Endothelial cell of umbilical vein (primary cell): ENCODE measurements at regions not wholly inside any gene's neighbourhood (a gene's known extent, or its start where the extent isn't known, plus 50 kb on each side); places are given as distances from the start of the nearest gene placed in this dataset.

Experiments used
- BruUV-seq: library from RNA; stranded (reverse); fragments of 400-500 nt; replicated peaks from 2 replicates; lab custom pipeline; 2021; lab: Mats Ljungman, UMichigan
- CTCF ChIA-PET: fragments of 300-600, 350-600 bp; sonication (Branson Sonifier 250); formaldehyde crosslinking; loops from one replicate; lab custom pipeline; 2021; ENCODE audit warnings: antibody characterized with exemption, inconsistent platforms; lab: Charles Lee
- POLR2A ChIA-PET: fragments of 300-600, 350-600 bp; sonication (Branson Sonifier 250); formaldehyde crosslinking; loops from one replicate; lab custom pipeline; 2021; ENCODE audit warnings: antibody characterized with exemption, inconsistent platforms; lab: Charles Lee
- DNase-seq: peaks from one replicate; pipeline ENCODE4 v3.0.0-alpha.2; 2011; ENCODE audit warnings: low read depth, low spot score
- FAIRE-seq: peaks from 2 replicates; lab custom pipeline; 2011; peaks lifted over from hg19 to GRCh38; lab: Jason Lieb, UNC
- H2AFZ ChIP-seq: 2 replicates; pipeline ENCODE4 v1.6.0; 2012; ENCODE audit warnings: low read depth, low read length, control low read depth, inconsistent platforms
- H3K27ac ChIP-seq: 2 replicates; pipeline ENCODE4 v1.5.1; 2011; ENCODE audit warnings: low read depth, mild to moderate bottlenecking, control low read depth, low read length, moderate library complexity; ENCODE audit not compliant: insufficient read depth
- H3K27me3 ChIP-seq, 2 experiments: 2 replicates each; pipeline versions ENCODE4 v1.6.0 to v1.6.1; 2011; ENCODE audit warnings: low read length in 2 of 2, mixed read lengths in 1 of 2; ENCODE audit not compliant: control insufficient read depth in 2 of 2, insufficient read depth in 2 of 2
- H3K36me3 ChIP-seq, 2 experiments: 2 replicates in 1 of 2; 3 replicates in 1 of 2; pipeline ENCODE4 v1.5.1; 2011; ENCODE audit warnings: low read length in 2 of 2, mild to moderate bottlenecking in 1 of 2, moderate library complexity in 1 of 2; ENCODE audit not compliant: control insufficient read depth in 2 of 2, insufficient read depth in 2 of 2; ENCODE audit errors: extremely low read depth in 1 of 2
- H3K4me1 ChIP-seq: 3 replicates; pipeline ENCODE4 v1.5.1; 2011; ENCODE audit warnings: mild to moderate bottlenecking, low read length; ENCODE audit not compliant: control insufficient read depth, insufficient read depth; ENCODE audit errors: extremely low read depth
- H3K4me2 ChIP-seq: 2 replicates; pipeline ENCODE4 v1.6.1; 2011; ENCODE audit warnings: low read length, control low read depth, mixed read lengths; ENCODE audit not compliant: insufficient read depth
- H3K4me3 ChIP-seq, 3 experiments: fragments of 200-600 bp in 1 of 3; sonication (generic), shearing (Covaris generic) in 1 of 3; replicated peaks in 1 of 3; 2 replicates each; pipeline ENCODE4 v1.5.1; 2011 to 2016; ENCODE audit warnings: control low read depth in 3 of 3, low read length in 3 of 3, mild to moderate bottlenecking in 2 of 3, inconsistent platforms in 1 of 3, low read depth in 1 of 3, moderate library complexity in 1 of 3; ENCODE audit not compliant: insufficient read depth in 1 of 3
- H3K79me2 ChIP-seq: 2 replicates; pipeline ENCODE4 v1.6.0; 2012; ENCODE audit warnings: low read length, inconsistent platforms; ENCODE audit not compliant: control insufficient read depth, insufficient read depth
- H3K9ac ChIP-seq: replicated peaks from 2 replicates; pipeline ENCODE3; 2011; ENCODE audit warnings: low read length, control low read depth; ENCODE audit not compliant: insufficient read depth; ENCODE audit errors: extremely low read depth
- H3K9me1 ChIP-seq: replicated peaks from 3 replicates; pipeline ENCODE4 v1.6.0; 2011; ENCODE audit warnings: mild to moderate bottlenecking, low read length; ENCODE audit not compliant: control insufficient read depth, insufficient read depth; ENCODE audit errors: extremely low read depth
- H3K9me3 ChIP-seq: replicated peaks from 2 replicates; pipeline ENCODE4 v1.5.1; 2012; ENCODE audit warnings: low read length, inconsistent platforms; ENCODE audit not compliant: control insufficient read depth, insufficient read depth
- H4K20me1 ChIP-seq: replicated peaks from 2 replicates; pipeline ENCODE3; 2011; ENCODE audit warnings: mild to moderate bottlenecking, low read length; ENCODE audit not compliant: control insufficient read depth, insufficient read depth; ENCODE audit errors: extremely low read depth
- CTCF ChIP-seq, 2 donors: IDR thresholded peaks; 1 replicate in 1 of 2; 2 replicates in 1 of 2; pipeline ENCODE4 v1.5.1; 2011; ENCODE audit warnings: low read length in 2 of 2, mild to moderate bottlenecking in 2 of 2, moderate library complexity in 2 of 2, control low read depth in 1 of 2, inconsistent platforms in 1 of 2, low read depth in 1 of 2; ENCODE audit not compliant: insufficient read depth in 1 of 2; ENCODE audit errors: extremely low read depth in 1 of 2
- EZH2 ChIP-seq: IDR thresholded peaks from 2 replicates; pipeline ENCODE4 v1.6.1; 2012; ENCODE audit warnings: borderline replicate concordance, low read depth, mild to moderate bottlenecking, moderate library complexity, low read length, inconsistent platforms; ENCODE audit not compliant: severe bottlenecking
- FOS ChIP-seq: IDR thresholded peaks from 2 replicates; pipeline ENCODE4 v1.6.1; 2011; ENCODE audit warnings: mild to moderate bottlenecking, low read length, moderate library complexity, borderline replicate concordance; ENCODE audit not compliant: insufficient read depth
- GATA2 ChIP-seq: IDR thresholded peaks from 2 replicates; pipeline ENCODE4 v1.7.0; 2011; ENCODE audit warnings: low read depth, mild to moderate bottlenecking, moderate library complexity, mixed read lengths, low read length; ENCODE audit not compliant: insufficient read length, insufficient read depth
- JUN ChIP-seq: IDR thresholded peaks from 2 replicates; pipeline ENCODE4 v1.6.1; 2011; ENCODE audit warnings: borderline replicate concordance, low read depth; ENCODE audit not compliant: insufficient read length, insufficient read depth
- MYC ChIP-seq: IDR thresholded peaks from one replicate; pipeline ENCODE4 v1.6.1; 2011; ENCODE audit warnings: mild to moderate bottlenecking, low read depth, low read length
- POLR2A ChIP-seq: IDR thresholded peaks from 2 replicates; pipeline ENCODE4 v1.6.1; 2012; ENCODE audit warnings: low read depth, mild to moderate bottlenecking, control low read depth, low read length
- POLR2AphosphoS5 ChIP-seq: IDR thresholded peaks from 2 replicates; pipeline ENCODE4 v1.6.1; 2012; ENCODE audit warnings: low read depth, mild to moderate bottlenecking, control low read depth, low read length, moderate library complexity; ENCODE audit not compliant: insufficient read depth
- dilution Hi-C: fragments of 300-500 bp; cut with MboI; formaldehyde crosslinking; loops from one replicate; pipeline ENCODE4 v1.15.0; 2019; ENCODE audit warnings: low sequenced_read_pairs; ENCODE audit not compliant: extremely low pct_ligation_motif_present
- intact Hi-C: fragments of 100-400 bp; cut with micrococcal nuclease; formaldehyde crosslinking; loops from one replicate; pipeline ENCODE4 v1.10.0; 2022
- TF ChIP-seq, protein P1 (sequence below): IDR thresholded peaks from 2 replicates; pipeline ENCODE4 v1.6.1; 2011; ENCODE audit not compliant: insufficient read depth, insufficient read length

DNA sequence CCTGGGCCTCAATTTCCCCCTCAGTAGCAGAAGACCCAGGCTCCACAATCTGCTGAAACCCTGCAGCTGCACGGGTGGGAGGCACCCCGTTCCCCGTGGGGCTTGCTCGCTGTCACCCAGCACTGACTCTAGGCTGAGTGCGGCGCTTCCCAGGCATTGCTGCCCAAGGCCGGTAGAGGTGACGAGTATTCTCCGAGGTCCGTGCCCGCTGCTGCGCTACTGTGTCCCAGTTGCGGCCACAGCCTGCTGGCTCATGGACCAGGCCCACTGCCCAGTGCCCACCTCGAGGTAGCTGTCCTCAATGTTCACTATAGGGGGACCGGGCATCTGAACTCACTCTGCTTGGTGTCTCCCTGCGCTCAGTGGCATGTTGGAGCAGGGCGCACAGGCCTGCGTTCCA lies 74.7 kb downstream of the GSC start:
- no peaks in the 10 kb centered on the region for H3K9me1 ChIP-seq
- dilution Hi-C loops = no loop called here
- no TSS peak for BruUV-seq
- ChIA-PET CTCF (no interaction called here), POLR2A (no interaction called here)
- peaks cover 0 to 2% of the 10 kb centered on the region in 2 experiments for H3K27me3 ChIP-seq
- H3K79me2 ChIP-seq = no peaks in the 10 kb centered on the region
- no peak overlapping the region for H2AFZ ChIP-seq
- H3K27ac ChIP-seq = no peak overlapping the region
- H3K4me1 ChIP-seq = no peaks in the 10 kb centered on the region
- FAIRE-seq (no peak), DNase-seq (no peak)
- H3K9me3 ChIP-seq = no peaks in the 10 kb centered on the region
- TF ChIP-seq MYC = no peak
- no peak for TF ChIP-seq JUN
- TF ChIP-seq EZH2 = no peak
- TF ChIP-seq, protein P1, sequence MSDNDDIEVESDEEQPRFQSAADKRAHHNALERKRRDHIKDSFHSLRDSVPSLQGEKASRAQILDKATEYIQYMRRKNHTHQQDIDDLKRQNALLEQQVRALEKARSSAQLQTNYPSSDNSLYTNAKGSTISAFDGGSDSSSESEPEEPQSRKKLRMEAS = no peak
- TF ChIP-seq GATA2 = no peak
- TF ChIP-seq CTCF (IDR thresholded peaks at IDR 0.05; ENCODE audit: extremely low read depth in 1 of 2, insufficient read depth in 1 of 2, low read depth in 1 of 2, low read length in 2 of 2) = no peak
- no peak for TF ChIP-seq POLR2AphosphoS5
- no peak for TF ChIP-seq FOS
- TF ChIP-seq POLR2A = no peak
- H3K4me3 ChIP-seq = no peak overlapping the region
- H4K20me1 ChIP-seq = no peaks in the 10 kb centered on the region
- no peaks in the 10 kb centered on the region for H3K36me3 ChIP-seq
- intact Hi-C loops = no loop called here
- no peak overlapping the region for H3K9ac ChIP-seq
- no peak overlapping the region for H3K4me2 ChIP-seq
